HG02759 (cell line): ENCODE measurements at regions not wholly inside any gene's neighbourhood (a gene's known extent, or its start where the extent isn't known, plus 50 kb on each side); places are given as distances from the start of the nearest gene placed in this dataset.
"Not testable (repeated sequence)": the region's sequence is repeated elsewhere in the genome, so short reads cannot be mapped to it uniquely, and the experiment has no call there.

ENCODE experiments used
- ATAC-seq: cut with Tn5 transposase; IDR thresholded peaks from one replicate; pipeline ENCODE4 v1.9.1; 2021; ENCODE audit warnings: mild to moderate bottlenecking, moderate library complexity; ENCODE audit not compliant: unreplicated experiment

- ATAC-seq: no peak
These were observed 86.9 kb upstream of the GORAB start for GRCh38 chr1:170445096-170445495.

GRCh38 chr1:170448661-170449158 lies 83.3 kb upstream of the GORAB start:
- ATAC-seq: no peak

GRCh38 chr1:170457325-170458050 lies 74.5 kb upstream of the GORAB start:
- not testable (repeated sequence) for ATAC-seq

GRCh38 chr1:170460001-170460400 lies 72.0 kb upstream of the GORAB start:
- ATAC-seq: no peak

GRCh38 chr1:170460414-170461155 lies 71.4 kb upstream of the GORAB start:
- ATAC-seq: no peak

- ATAC-seq: no peak
These were observed 70.6 kb upstream of the GORAB start for GRCh38 chr1:170461291-170461747.

GRCh38 chr1:170461762-170462384 lies 70.1 kb upstream of the GORAB start:
- ATAC-seq: no peak

GRCh38 chr1:170470121-170470520 lies 61.8 kb upstream of the GORAB start:
- ATAC-seq: no peak

GRCh38 chr1:170471398-170472053 lies 60.4 kb upstream of the GORAB start:
- ATAC-seq: no peak

- no peak for ATAC-seq
These were observed 51.0 kb upstream of the GORAB start for GRCh38 chr1:170481000-170481399.
